Right atrium auricular region (tissue), 2 donors: ENCODE measurements at regions not wholly inside any gene's neighbourhood (a gene's known extent, or its start where the extent isn't known, plus 50 kb on each side); places are given as distances from the start of the nearest gene placed in this dataset.

Experiments used
- DNase-seq: peaks from one replicate; pipeline ENCODE4 v3.0.0-alpha.2; 2019; ENCODE audit warnings: low spot score
- H3K27ac ChIP-seq, 2 donors: fragments of 200-600 bp; sonication (generic); 1 replicate in 1 of 2; 2 replicates in 1 of 2; pipeline ENCODE4 v1.5.1; 2016 to 2019
- H3K27me3 ChIP-seq, 2 donors: fragments of 200-600 bp; sonication (generic); one replicate each; pipeline versions ENCODE4 v1.5.1 to v1.6.0; 2017 to 2019
- H3K36me3 ChIP-seq: fragments of 200-600 bp; sonication (generic); one replicate; pipeline ENCODE4 v1.5.1; 2016
- H3K4me1 ChIP-seq, 2 donors: fragments of 200-600 bp; sonication (generic); one replicate each; pipeline versions ENCODE4 v1.5.1 to v1.6.0; 2017 to 2019
- H3K4me3 ChIP-seq, 2 donors: fragments of 200-600 bp; sonication (generic); 1 replicate in 1 of 2; 2 replicates in 1 of 2; pipeline ENCODE4 v1.5.1; 2017 to 2019; ENCODE audit warnings: mild to moderate bottlenecking in 1 of 2, moderate library complexity in 1 of 2
- H3K9me3 ChIP-seq, 2 donors: fragments of 200-600 bp; sonication (generic); one replicate each; pipeline ENCODE4 v1.5.1; 2019
- CTCF ChIP-seq, 2 donors: fragments of 200-600 bp; sonication (generic); IDR thresholded peaks; one replicate each; pipeline ENCODE4 v1.5.1; 2019; ENCODE audit warnings: antibody characterized with exemption in 2 of 2

- H3K9me3 ChIP-seq: no peaks in the 10 kb centered on the region
- H3K27ac ChIP-seq: no peak overlapping the region
- H3K36me3 ChIP-seq: no peaks in the 10 kb centered on the region
- no peak for DNase-seq
- no peak for TF ChIP-seq CTCF (IDR thresholded peaks at IDR 0.05)
- no peak overlapping the region for H3K4me3 ChIP-seq
- H3K4me1 ChIP-seq: no peaks in the 10 kb centered on the region
- no peaks in the 10 kb centered on the region for H3K27me3 ChIP-seq
Measured at GRCh38 chr11:134617360-134617759, 205.3 kb upstream of the B3GAT1 start.

GRCh38 chr11:134616038-134616437 lies 204.0 kb upstream of the B3GAT1 start:
- TF ChIP-seq CTCF (IDR thresholded peaks at IDR 0.05): no peak
- DNase-seq: peak; percentile 46
- Histone ChIP-seq H3K4me3 (no peak overlapping the region), H3K4me1 (no peaks in the 10 kb centered on the region), H3K27me3 (no peaks in the 10 kb centered on the region), H3K27ac (no peak overlapping the region), H3K36me3 (no peaks in the 10 kb centered on the region), H3K9me3 (no peaks in the 10 kb centered on the region)

- Histone ChIP-seq H3K36me3 (no peaks in the 10 kb centered on the region), H3K4me1 (no peaks in the 10 kb centered on the region), H3K9me3 (no peaks in the 10 kb centered on the region), H3K27ac (no peak overlapping the region), H3K4me3 (no peak overlapping the region), H3K27me3 (no peaks in the 10 kb centered on the region)
- no peak for TF ChIP-seq CTCF (IDR thresholded peaks at IDR 0.05)
- peak; percentile 47 for DNase-seq
Measured at GRCh38 chr11:134615041-134615615, 203.1 kb upstream of the B3GAT1 start.

- no peaks in the 10 kb centered on the region for H3K27me3 ChIP-seq
- TF ChIP-seq CTCF (IDR thresholded peaks at IDR 0.05): no peak
- no peaks in the 10 kb centered on the region for H3K9me3 ChIP-seq
- no peak for DNase-seq
- H3K27ac ChIP-seq: no peak overlapping the region
- no peaks in the 10 kb centered on the region for H3K4me1 ChIP-seq
- no peak overlapping the region for H3K4me3 ChIP-seq
- no peaks in the 10 kb centered on the region for H3K36me3 ChIP-seq
Measured at GRCh38 chr11:134614141-134614540, 202.1 kb upstream of the B3GAT1 start.

GRCh38 chr11:134613646-134614045 lies 201.6 kb upstream of the B3GAT1 start:
- peak; percentile 53 for DNase-seq
- Histone ChIP-seq H3K9me3 (no peaks in the 10 kb centered on the region), H3K4me3 (no peak overlapping the region), H3K4me1 (no peaks in the 10 kb centered on the region), H3K36me3 (no peaks in the 10 kb centered on the region), H3K27ac (no peak overlapping the region), H3K27me3 (no peaks in the 10 kb centered on the region)
- no peak for TF ChIP-seq CTCF (IDR thresholded peaks at IDR 0.05)
